NCI-H82 (cell line): ENCODE measurements at regions not wholly inside any gene's neighbourhood (a gene's known extent, or its start where the extent isn't known, plus 50 kb on each side); places are given as distances from the start of the nearest gene placed in this dataset.

ENCODE experiments used
- DNase-seq: peaks from one replicate; lab custom pipeline; 2025; lab: John Stamatoyannopoulos, UW

DNA sequence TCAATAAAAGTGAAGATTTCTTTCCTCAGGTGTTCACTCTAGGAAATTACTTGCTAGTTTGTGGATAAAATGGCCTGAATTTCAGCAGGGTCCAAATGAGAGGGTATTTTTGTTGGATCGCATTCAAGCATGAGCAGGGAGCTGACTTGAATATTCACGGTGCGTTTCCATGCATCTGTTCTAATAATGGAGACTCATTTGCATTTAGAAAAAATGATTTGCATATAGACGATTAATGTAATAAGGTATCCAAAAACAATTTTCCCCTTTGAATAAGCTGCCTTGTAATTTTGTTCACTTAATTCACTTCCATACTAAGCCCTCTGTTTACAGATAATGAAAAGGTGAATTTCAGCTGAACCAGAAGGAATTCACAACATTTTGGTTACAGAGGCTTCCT is 130.9 kb upstream of the AJAP1 start:
- DNase-seq, result no peak

DNA sequence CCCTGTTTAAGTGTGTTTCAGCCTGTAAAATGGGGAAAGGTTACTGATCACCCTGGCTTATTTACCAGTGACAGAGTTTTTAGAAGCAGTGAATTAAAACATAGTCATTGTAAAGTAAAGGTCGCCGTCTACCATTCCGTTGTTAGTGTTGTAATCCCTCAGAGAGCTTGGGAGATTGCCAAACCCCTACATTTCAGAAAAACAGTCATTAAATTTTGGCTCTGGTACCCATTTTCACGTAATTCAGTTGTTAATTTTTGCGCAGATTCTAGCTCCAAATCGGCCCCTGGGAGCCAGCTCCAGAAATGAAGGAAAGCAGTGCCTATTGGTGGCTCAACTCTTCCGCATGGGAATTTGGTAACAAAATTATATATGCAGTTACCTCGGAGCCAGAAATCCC is 127.7 kb upstream of the AJAP1 start:
- DNase-seq, result no peak

DNA sequence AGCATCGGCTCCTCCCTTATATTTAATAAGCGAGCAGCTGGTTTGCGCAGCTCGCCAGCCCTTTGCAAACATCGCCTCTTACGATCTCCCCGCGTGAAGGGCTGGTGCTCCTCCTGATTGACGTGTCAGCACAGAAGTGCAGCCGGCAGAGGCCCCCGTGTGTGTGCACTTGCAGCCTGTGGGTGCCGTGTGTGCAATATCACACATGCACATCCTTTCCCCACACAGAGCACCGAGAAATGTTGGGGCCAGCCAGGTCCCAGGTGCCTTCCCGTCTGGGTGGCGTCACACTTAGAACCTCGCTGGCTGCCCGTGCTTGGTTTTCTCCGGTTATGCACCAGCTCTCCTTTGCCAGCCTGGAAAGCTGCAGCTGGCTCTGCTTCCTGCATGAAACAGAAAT is 126.6 kb upstream of the AJAP1 start:
- no peak for DNase-seq

DNA sequence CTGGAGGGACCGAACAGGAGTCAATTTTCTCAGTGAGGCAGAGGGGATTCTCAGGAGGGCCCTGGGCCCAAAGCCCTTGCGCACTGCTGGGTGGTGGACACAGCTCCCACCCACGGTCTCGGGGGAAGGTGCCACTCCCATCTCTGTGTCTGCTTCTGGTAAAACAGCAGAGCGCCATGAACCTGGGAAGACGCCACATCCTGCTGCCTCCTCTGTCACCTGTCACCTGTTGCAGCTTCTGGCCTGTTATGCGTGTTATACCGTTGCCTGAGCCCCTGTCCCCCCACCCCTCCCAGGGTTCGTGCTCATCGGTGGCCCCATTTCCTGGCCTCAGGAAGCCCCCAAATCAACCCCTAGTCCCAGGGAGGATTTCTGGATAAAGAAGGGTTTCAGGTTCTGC is 125.8 kb upstream of the AJAP1 start:
- no peak for DNase-seq

DNA sequence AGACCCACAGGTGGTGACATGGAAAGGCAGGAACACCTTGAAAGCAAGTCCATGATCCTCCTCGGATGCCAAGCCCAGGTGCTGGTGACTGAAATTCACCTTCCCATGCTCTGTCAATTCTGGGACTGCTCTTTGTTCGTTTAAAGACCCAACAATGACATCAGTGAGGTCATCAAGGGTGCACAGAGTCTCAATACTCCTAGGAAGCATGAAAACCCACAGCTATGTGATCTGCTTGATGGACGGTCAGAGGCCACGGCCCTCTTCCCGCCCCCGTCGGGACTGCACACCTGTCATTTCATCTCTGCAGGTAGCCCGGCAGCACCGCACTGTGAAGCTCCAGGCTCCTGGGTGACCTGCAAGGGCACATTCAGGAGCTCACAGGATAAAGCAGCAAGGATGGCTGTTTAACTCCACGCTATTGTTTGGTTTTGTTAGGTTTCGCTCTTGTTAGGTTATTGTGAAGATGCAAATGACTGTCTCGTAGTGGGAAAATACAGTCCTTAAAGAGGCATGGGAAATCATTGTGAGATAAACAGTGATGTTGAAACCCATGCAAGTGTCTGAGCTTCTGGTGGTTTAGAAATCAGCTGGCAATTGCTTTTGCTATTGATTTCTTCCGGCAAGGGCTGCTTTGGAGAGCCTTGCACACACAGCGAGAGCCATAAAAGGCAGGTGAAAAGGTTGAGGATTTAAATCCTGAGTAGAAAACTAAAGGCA is 124.8 kb upstream of the AJAP1 start:
- DNase-seq, result no peak

DNA sequence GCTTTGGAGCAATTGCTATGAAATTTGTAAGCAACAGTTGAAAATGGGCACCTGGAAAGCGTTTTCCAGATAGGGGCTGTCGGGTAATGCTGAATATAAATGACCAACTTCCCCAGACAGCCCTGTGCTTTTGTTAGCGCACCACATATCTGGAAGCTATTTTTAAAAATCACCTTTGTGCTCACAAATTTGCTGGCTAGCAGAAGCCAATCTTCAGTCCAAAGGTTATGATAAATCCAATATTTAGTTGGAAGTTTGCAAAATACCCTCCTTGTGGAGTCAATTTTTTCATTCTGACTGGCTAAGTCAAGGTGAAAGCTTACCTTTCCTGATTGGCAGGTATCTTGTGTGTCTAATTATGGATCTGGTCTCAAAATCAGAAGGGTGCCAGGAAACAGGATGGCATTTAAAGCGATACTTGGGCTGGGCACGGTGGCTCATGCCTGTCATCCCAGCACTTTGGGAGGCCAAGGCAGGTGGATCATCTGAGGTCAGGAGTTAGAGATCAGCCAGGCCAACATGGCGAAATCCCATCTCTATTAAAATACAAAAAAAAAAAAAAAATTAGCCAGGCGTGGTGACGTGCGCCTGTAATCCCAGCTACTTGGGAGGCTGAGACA is 124.1 kb upstream of the AJAP1 start:
- DNase-seq, result no peak

DNA sequence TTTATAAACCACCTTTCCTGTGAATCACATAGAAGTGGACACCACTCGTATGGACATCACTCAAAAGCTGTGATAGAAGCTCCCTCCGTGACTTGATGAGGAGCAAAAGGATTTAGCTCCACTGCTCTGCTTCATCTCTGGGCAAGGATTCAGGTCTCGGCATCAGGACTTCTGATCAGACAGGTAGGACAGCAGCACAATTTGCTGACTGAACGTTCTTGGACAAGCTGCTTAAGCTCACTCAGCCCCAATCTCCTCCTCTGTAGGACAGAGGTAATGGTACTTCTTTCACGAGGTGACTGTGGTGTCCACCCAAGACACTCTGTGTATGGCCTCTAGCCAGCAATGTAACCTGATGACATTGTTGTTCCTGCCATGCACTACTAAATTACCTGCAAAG is 122.6 kb upstream of the AJAP1 start:
- DNase-seq, result no peak

DNA sequence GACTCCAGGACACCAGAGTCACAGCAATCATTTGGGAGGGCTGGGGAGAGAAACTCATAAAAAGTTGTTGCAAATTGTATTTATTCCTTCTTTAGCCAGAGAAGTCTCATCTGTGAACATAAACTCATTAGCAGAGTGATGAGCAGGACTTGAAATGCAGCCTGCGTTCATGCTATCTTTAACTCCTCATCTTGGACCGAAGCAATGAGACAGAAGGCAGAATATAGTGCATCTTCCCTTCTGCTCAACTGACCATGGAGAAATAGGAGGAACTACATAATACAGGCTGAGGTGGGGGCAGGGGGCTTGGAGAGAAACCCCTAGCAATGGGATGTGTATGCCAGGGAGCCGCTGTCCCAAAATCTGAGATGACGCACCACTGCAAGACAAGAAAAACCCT is 121.8 kb upstream of the AJAP1 start:
- no peak for DNase-seq

DNA sequence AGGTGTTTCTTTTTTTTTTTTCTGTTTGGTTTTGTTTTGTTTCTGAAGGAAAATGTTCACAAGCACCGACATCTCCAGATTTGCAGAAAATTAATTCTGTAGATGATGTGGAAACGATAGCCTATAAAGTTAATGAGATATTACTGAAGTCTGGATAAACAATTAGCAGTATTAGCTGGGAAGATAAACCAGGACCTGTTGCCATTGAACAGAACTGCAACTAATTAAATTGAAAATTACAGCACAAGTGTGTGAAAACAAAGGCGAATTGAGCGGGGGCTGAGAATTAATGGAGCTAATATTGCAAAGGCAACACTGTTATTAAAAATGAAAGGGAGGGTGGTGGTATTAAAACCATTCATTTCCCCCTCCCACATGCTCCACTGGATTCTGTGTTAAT is 107.5 kb upstream of the AJAP1 start:
- DNase-seq, result no peak

DNA sequence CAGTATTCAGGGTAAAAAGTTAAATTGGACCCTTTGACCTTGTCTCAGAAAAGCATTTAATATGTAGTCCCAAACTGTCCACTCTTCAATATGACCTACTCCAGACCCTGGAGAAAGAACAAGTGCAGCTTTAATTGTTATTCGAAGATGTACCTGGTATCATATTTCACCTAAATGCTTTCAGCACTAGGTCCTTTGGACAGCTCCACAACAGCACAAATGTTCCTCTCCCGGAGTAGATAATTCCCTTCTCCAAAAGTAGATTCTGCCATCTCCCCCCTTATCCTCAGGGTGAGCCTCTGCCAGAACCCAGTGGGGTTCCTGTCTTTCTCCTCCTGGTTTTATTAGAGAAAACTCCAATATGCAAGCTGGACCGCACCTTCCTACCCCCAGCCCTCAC is 104.5 kb upstream of the AJAP1 start:
- DNase-seq, result no peak

DNA sequence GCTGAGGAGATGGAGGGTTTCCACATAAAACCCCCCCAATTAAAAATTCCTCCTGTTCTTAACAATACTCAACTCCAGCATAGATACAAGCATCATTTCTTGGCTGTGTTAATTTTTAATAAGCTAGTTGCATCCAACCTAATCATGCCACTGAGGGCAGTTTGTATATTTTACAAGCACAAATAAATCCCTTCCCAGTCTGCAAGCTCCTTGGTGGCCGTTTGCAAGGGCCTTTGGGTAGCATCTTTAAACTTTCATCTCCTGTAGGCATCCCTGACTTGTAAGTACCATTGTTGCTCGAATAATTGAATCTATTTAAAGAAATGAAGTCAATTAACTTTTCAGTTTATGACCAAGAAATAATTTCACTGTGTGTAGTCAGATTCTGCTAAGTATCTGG is 103.5 kb upstream of the AJAP1 start:
- no peak for DNase-seq

DNA sequence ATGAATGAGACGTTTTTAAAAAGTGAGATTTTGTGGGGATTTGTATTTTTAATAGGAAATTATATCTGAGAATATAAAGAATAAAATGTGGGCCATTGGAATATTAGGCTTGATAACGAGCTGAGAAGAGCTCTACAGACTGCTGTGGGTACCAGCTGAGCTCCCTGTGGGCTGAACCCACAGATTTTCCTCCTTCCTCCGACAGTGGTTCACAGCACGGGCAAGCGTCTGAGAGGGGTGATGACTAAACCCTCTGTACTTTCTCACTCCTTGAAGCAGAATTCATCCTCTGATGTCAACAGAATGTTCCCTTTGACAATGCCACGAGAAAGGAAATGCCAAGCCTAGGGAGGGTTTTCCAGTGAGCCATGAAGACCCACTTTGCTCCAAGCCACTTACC is 102.7 kb upstream of the AJAP1 start:
- no peak for DNase-seq

DNA sequence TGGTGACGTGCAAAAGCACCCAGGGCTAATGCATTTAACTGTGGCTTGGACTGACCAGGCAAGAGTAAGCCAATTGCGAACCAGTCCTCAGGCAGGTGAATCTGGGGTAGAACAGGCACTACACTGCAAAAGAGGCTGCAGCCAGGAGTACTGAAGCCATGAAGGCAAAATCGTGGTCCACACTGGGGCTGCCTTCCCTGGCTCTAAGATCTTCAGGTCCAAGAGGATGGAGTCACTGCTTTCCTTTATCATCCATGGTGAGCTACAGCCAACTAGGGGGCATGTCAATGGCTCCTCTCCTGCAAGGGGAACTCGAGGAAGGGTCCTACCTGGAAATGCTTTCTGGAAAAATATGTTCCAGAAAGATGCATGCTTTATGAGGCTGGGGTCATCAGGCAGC is 100.6 kb upstream of the AJAP1 start:
- DNase-seq, result no peak

DNA sequence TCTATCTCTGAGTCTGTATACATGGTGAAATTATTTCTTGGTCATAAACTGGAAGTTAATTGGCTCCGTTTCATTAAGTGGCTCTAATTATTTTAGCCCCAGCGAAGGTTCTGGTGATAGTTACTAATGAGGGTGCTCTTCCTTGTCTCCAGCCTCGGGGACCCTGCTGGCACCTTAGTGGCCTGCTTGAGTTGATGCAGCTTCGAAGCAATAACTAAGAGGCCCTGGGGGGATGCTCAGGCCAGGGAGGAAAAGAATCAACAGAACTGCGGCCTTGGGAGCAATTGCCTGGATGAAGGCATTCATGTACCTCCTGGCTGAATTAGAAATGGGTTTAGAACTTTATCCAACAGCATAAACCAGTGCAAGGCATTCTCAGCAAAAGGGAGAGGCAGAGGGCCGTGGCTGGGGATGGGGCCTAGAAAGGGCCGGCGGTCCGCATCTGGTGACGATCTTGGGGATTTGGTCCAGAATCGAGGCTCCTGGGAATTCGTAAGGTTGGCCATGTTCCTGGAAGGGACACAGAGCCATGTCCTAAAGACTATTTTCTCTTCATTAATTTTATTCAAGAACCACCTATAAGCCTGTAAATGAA is 100.0 kb upstream of the AJAP1 start:
- DNase-seq, result no peak

DNA sequence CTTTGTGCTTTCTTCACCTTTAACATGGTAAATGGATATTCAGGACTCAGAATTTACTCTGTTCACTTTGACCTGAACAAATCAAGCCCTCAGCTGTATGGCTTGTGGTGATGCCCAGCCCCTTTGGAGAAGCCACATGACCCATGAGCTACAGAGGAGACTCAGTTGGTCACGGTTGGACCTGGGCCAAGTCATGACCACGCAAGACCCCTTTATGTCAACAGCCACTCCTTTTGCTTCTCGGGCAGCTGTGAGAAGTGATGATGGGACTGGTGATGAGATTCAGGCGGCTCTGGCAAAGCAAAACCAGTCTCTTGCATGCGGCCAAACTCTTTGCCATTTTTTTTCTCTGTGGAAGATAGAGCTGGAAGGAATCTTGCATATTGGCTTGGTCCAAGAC is 96.5 kb upstream of the AJAP1 start:
- no peak for DNase-seq

DNA sequence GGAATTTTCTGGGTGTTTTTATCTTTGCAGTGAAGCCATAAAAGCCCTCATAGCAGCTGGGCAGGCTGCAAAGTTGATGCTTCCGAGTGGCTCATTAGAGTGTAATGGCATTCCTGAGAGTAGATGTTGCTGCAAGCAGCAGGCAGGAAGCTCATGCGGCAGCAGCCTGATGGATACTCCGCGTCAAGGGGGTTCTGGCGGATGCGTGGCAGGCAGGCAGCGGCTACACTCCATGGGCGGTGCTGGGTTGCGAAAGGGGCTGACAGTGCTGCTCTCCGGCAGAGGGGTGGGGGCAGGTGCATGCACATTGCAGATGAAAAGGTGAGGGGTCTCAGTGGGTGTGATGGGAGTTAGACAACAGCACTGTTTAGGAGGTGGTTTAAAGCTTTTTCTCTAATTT is 93.2 kb upstream of the AJAP1 start:
- DNase-seq, result no peak

DNA sequence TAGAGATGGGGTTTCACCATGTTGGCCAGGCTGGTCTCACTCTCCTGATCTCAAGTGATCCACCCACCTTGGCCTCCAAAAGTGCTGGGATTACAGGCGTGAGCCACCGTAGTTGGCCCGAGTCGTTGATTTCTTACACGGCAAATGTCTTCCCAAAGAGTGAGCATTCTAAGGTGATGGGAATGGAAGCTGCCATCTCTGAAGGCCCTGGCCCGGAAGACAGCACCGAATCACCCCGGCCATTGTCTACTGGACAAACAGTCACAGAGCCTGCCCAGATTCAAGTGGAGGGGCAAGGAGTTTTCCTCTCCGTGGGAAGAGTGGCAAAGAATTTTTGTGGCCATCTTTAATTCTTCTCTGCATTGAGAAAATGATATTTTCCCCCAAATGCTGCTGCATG is 92.1 kb upstream of the AJAP1 start:
- DNase-seq, result no peak

DNA sequence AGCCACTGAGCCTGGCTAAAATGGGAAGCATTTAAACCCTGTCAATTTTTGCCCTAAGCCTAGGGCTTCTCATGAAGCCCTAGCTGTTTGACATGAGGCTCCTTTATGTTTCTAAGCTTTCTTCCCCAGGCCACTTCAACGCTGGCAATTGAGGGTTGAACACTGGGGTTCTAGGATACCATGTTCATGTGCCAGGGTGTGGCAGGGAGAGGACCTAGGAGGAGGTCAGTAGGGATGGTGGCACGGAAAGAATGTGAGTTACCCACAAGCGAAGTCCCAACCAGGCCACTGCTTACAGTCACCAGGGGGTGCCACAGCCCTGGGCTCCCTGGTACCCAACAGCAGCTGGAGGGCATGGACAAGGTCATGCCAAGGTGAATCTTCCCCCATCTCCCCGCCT is 90.8 kb upstream of the AJAP1 start:
- no peak for DNase-seq

DNA sequence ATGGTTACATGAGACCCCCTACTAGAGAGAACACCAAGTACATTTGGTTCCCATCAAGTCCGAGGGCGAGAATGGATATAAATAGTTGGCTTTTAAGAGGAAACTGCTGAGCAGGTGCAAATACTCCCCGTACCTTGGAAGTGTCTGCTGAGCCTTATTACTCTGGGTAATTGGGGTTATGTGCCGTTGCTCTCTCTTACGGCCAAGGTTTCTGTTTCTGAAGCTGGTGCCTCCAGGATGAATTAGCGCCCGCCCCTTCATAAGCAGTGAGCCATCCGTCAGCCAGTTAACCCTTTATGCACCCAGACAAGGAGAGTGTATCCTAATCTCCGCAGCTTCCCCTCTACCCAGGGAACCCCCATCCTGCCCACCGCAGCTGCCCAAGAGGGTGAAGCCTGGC is 90.4 kb upstream of the AJAP1 start:
- no peak for DNase-seq

DNA sequence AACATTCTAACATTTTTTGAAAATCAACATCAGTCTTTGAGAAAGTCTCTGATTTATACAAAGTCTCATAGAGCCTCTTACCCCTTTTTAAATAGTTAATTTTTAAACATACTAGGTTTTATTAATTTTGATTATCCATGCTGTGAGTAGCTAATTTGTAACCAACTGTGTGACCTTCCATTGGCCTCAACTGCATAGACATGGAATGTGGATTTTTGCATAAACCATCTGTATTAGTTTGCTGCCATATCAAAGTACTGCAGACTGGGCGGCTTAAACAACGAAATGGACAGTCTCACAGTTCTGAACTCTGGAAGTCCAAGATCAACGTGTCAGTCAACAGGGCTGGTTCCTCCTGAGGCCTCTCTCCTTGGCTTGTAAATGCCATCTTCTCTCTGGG is 89.2 kb upstream of the AJAP1 start:
- DNase-seq, result no peak

DNA sequence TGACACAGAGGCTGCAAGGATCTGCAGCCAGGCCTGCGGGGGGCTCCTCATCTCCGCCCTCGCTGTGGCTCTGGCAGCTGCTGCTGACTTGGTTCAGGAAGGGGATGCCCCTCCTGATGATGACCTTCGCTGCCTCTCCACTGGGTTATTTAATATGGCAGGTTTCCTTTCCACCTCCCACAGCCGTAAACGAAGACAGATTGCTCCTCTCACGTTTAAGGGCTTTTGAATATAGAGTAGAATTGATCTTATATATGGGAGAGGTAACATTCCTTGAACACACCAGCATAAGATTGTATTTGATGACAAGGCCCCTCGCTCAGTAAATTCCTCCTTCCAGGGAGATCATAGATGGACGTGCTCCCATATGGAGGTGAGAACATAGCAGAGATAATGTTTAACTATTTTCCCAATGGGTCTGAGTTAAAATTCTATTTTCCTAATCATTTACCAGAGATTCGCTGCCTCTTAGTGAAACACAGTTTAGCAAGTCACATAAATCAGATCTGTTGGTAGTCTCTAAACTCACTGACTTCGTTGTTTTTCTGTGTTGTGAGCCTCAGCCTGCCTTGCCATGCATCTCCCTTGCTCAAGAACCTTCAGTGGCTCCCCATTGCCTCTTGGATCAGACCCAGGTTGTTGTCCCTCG is 88.5 kb upstream of the AJAP1 start:
- DNase-seq, result no peak

DNA sequence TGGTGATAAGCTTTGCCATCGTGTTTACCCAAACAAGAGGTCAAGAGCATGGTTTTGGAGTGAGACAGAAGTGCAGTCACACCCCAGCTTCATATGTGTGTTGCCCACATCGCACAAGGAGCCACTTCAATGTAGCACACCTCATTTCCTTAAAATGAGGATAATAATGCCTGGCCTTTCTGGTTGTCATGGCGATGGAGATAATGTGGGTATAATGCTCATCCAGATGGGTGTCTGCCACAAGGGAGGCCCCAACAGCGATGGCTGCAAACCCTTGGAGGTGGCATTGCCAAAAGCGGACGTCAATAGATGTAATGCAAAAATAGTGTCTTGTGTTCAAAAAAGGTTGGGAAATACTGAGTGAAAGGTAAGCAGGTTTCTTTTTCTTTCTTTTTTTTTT is 83.1 kb upstream of the AJAP1 start:
- no peak for DNase-seq

DNA sequence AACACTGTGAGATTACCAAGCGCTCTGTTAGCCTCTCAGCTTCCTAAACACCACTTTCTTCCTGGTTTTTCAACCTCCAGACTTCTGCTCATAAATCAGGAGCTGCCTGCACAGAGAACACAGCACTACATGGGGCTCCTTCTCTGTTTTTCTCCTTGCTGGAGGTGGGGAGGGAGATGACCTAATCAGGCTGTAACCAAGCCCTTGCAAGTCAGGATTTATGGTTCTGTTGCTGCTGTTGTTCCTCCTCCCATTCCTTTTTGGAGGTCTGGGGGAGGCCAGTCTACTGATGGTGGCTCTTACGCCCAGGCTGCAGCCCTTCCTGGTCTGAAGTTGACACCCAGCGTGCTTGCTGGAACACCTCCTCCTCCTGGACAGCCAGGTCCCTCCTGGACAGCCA is 80.9 kb upstream of the AJAP1 start:
- no peak for DNase-seq
